ENCODE measurements at regions not wholly inside any gene's neighbourhood (a gene's known extent, or its start where the extent isn't known, plus 50 kb on each side); places are given as distances from the start of the nearest gene placed in this dataset.

DNA sequence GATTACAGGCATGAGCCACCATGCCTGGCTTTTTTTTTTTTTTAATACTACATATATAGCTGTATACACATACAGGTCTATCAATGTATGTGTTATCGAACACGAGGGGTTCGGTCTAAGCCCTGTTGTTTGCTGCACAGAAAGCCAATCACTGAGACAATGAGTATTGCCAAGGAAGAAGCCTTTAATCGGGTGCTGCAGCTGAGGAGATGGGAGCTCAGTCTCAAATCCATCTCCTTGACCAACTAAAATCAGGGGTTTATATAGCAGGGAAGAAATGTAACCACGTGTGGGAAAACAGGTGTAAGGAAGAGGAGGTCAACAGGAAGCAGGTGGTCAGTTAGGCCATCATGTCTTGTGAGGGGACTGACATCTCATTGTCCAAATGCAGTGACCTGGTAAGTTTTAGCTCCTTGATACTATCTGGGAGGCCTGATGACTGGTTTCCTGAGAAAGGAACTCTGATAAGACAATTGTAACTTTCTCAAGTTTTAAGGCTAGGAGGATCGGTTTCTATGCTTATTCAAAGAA lies 80.9 kb upstream of the MAP1LC3B2 start:
- H3K9me3 Mint-ChIP-seq (ENCODE audit: low read depth): peaks cover 15% of the 10 kb centered on the region
- TF ChIP-seq CTCF (IDR thresholded peaks at IDR 0.05): no peak

DNA sequence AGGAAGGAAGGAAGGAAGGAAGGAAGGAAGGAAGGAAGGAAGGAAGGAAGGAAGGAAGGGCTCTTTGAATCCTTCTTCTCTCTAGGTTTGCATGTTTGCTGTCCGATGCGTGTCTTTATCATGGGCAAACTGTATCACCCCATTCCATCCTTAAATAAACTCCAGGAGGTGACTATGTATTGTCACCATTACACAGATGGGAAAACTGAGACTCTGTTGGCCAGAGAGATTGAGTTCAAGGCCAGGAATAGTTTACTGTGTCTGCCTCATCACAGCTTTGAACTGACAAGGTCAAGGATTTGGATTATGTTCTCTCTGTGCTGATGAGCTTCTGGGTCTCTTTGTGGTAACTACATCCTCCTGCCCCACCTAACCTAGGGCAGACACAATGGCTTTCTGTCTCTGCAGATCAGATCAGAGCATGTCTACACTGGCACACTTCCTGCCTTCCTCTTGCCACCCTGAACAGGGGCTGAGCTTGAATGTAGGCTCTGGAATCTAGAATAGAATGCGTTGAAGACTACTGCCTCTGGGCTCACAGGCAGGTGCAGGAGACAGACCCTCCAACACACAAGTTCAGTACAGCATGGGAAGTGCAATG lies 78.9 kb upstream of the MAP1LC3B2 start:
- Mint-ChIP-seq H3K9me3 (ENCODE audit: low read depth) (peaks cover 15% of the 10 kb centered on the region), H3K4me1 (ENCODE audit: low read depth) (peaks cover 8% of the 10 kb centered on the region), H3K36me3 (ENCODE audit: low read depth) (peaks cover 7% of the 10 kb centered on the region), H3K4me3 (ENCODE audit: unreplicated experiment) (no peak overlapping the region), H3K27me3 (ENCODE audit: low read depth) (no peaks in the 10 kb centered on the region), H3K27ac (ENCODE audit: unreplicated experiment) (no peak overlapping the region)
- TF ChIP-seq CTCF (IDR thresholded peaks at IDR 0.05): no peak
- no peak for DNase-seq (ENCODE audit: low spot score)

More for the DNA sequence above, 80.9 kb upstream of the MAP1LC3B2 start:
- DNase-seq (ENCODE audit: low spot score): no peak
- Mint-ChIP-seq H3K27me3 (ENCODE audit: low read depth) (no peaks in the 10 kb centered on the region), H3K36me3 (ENCODE audit: low read depth) (peaks cover 7% of the 10 kb centered on the region), H3K4me3 (ENCODE audit: unreplicated experiment) (no peak overlapping the region), H3K4me1 (ENCODE audit: low read depth) (peaks cover 12% of the 10 kb centered on the region), H3K27ac (ENCODE audit: unreplicated experiment) (no peak overlapping the region)

DNA sequence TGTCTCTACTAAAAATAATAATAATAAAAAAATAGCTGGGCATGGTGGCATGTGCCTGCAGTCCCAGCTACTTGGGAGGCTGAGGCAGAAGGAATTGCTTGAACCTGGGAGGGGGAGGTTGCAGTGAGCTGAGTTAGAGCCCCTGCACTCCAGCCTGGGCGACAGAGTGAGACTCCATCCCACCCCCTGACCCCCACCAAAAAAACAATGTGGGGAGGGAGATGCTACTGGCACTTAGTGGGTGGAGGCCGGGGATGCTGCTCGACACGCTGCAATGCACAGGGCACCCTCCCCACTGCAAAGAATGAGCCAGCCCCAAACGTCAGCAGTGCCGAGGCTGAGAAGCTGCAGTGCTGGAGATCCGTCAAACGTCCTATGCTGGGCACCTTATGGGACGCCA lies 77.5 kb upstream of the MAP1LC3B2 start:
- TF ChIP-seq CTCF (IDR thresholded peaks at IDR 0.05): no peak
- Mint-ChIP-seq H3K27me3 (ENCODE audit: low read depth) (no peaks in the 10 kb centered on the region), H3K9me3 (ENCODE audit: low read depth) (peaks cover 5% of the 10 kb centered on the region), H3K27ac (ENCODE audit: unreplicated experiment) (no peak overlapping the region), H3K4me3 (ENCODE audit: unreplicated experiment) (no peak overlapping the region), H3K4me1 (ENCODE audit: low read depth) (peaks cover 8% of the 10 kb centered on the region), H3K36me3 (ENCODE audit: low read depth) (peaks cover under 1% of the 10 kb centered on the region)
- DNase-seq (ENCODE audit: low spot score): no peak

DNA sequence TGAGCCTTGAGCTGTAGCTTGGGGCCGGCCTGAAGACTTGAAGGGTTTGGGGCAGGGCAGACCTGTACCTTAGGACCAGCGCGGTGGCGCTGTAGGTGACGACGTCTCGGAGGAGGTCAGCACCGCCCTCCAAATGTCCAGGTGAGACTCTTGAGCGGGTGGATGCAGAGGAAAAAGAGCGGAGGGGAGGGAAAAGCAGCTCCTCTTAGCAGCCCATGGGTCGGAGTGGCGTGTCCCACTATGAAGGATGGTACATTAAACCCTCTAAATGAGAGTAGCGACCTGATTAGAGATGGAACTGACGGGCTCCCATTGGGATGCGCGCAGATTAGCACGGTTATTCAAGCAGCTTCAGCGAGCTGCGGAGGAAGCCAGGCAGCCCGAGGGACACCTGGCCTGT lies 77.0 kb upstream of the MAP1LC3B2 start:
- no peak overlapping the region for H3K4me3 Mint-ChIP-seq (ENCODE audit: unreplicated experiment)
- peaks cover 8% of the 10 kb centered on the region for H3K4me1 Mint-ChIP-seq (ENCODE audit: low read depth)
- no peak for DNase-seq (ENCODE audit: low spot score)
- H3K27ac Mint-ChIP-seq (ENCODE audit: unreplicated experiment): no peak overlapping the region
- H3K9me3 Mint-ChIP-seq (ENCODE audit: low read depth): peaks cover 7% of the 10 kb centered on the region
- TF ChIP-seq CTCF (IDR thresholded peaks at IDR 0.05): no peak
- no peaks in the 10 kb centered on the region for H3K36me3 Mint-ChIP-seq (ENCODE audit: low read depth)
- H3K27me3 Mint-ChIP-seq (ENCODE audit: low read depth): no peaks in the 10 kb centered on the region

DNA sequence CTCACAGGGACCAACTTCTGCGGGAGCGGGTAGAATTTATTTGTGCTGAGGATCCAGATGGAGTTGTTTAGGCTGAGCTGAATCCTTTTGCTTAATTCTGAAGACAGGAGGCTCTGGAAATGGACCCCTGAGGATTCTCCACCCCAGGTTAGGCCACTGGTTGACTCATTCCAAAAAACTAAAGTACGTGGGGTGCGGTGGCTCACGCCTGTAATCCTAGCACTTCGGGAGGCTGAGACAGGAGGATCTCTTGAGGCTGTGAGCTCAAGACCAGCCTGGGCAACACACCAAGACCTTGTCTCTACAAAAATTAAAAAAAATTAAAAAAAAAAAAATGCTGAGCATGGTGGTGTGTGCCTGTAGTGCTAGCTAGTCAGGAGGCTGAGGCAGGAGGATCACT lies 76.3 kb upstream of the MAP1LC3B2 start:
- Mint-ChIP-seq H3K27me3 (ENCODE audit: low read depth) (no peaks in the 10 kb centered on the region), H3K4me1 (ENCODE audit: low read depth) (peaks cover 8% of the 10 kb centered on the region), H3K36me3 (ENCODE audit: low read depth) (no peaks in the 10 kb centered on the region), H3K27ac (ENCODE audit: unreplicated experiment) (no peak overlapping the region), H3K4me3 (ENCODE audit: unreplicated experiment) (no peak overlapping the region), H3K9me3 (ENCODE audit: low read depth) (peaks cover 9% of the 10 kb centered on the region)
- no peak for DNase-seq (ENCODE audit: low spot score)
- TF ChIP-seq CTCF (IDR thresholded peaks at IDR 0.05): no peak

Data from chondrocyte (in vitro differentiated cells).